Breast epithelium (tissue), 4 donors: ENCODE measurements at regions not wholly inside any gene's neighbourhood (a gene's known extent, or its start where the extent isn't known, plus 50 kb on each side); places are given as distances from the start of the nearest gene placed in this dataset.
"Not testable (repeated sequence)": the region's sequence is repeated elsewhere in the genome, so short reads cannot be mapped to it uniquely, and the experiment has no call there.

Experiments
- DNase-seq, 2 donors: peaks; one replicate each; pipeline ENCODE4 v3.0.0-alpha.2; 2019; ENCODE audit warnings: low spot score in 2 of 2
- H3K27ac ChIP-seq, 2 donors: fragments of 200-600 bp; sonication (generic) in 1 of 2; one replicate each; pipeline ENCODE4 v1.5.1; 2016 to 2019; ENCODE audit warnings: mild to moderate bottlenecking in 1 of 2
- H3K27me3 ChIP-seq, 2 donors: fragments of 200-600 bp; sonication (generic) in 1 of 2; one replicate each; pipeline versions ENCODE4 v1.5.1 to v1.6.0; 2017 to 2019; ENCODE audit warnings: control low read depth in 1 of 2, mild to moderate bottlenecking in 1 of 2
- H3K36me3 ChIP-seq: fragments of 200-600 bp; one replicate; pipeline ENCODE4 v1.5.1; 2019
- H3K4me1 ChIP-seq, 2 donors: fragments of 200-600 bp; sonication (generic); one replicate each; pipeline ENCODE4 v1.5.1; 2016 to 2019; ENCODE audit warnings: control low read depth in 1 of 2
- H3K4me3 ChIP-seq, 3 donors: fragments of 200-600 bp; sonication (generic); 1 replicate in 2 of 3; 2 replicates in 1 of 3; pipeline ENCODE4 v1.5.1; 2016 to 2019; ENCODE audit warnings: mild to moderate bottlenecking in 3 of 3, moderate library complexity in 2 of 3
- H3K9me3 ChIP-seq, 2 donors: fragments of 200-600 bp; sonication (generic) in 1 of 2; one replicate each; pipeline ENCODE4 v1.5.1; 2016 to 2019; ENCODE audit warnings: control low read depth in 1 of 2
- POLR2A ChIP-seq: fragments of 450-650 bp; IDR thresholded peaks from one replicate; pipeline ENCODE4 v1.6.1; 2016; ENCODE audit warnings: antibody characterized with exemption, mild to moderate bottlenecking, moderate library complexity
- POLR2AphosphoS5 ChIP-seq, 3 donors: sonication (generic); formaldehyde crosslinking; IDR thresholded peaks; one replicate each; pipeline ENCODE4 v1.6.1; 2017; ENCODE audit warnings: antibody characterized with exemption in 3 of 3
- intact Hi-C: fragments of 100-400 bp; cut with DNase I; formaldehyde crosslinking; loops from one replicate; pipeline ENCODE4 v1.15.1; 2023; ENCODE audit warnings: low total_unique reads
- TF ChIP-seq, protein P1 (sequence below), 3 donors: fragments of 450-650 bp; IDR thresholded peaks; one replicate each; pipeline ENCODE4 v1.5.1; 2016 to 2017; ENCODE audit warnings: antibody characterized with exemption in 3 of 3, mild to moderate bottlenecking in 3 of 3, moderate library complexity in 3 of 3

DNA sequence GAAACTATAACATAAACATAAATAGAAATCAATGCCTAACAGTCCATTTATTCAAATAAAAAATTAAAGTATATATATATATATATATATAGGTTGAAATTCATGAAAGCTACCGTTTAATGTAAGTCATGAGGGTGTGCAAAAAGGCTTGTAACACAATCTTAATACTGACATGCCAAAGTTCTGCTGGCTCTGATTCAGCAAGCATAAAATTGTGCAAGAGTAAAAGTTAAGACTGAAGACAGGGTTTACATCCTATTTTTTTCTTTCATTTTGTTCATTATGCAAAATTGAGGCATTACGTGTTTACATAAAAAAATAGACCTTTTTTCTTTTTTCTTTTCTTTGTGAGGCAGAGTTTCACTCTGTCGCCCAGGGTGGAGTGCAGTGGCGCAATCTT, 984.2 kb downstream of the FSCB start:
- intact Hi-C loops, result no loop called here
- Histone ChIP-seq H3K4me1 (no peaks in the 10 kb centered on the region), H3K27me3 (no peaks in the 10 kb centered on the region), H3K36me3 (no peaks in the 10 kb centered on the region), H3K27ac (no peak overlapping the region), H3K9me3 (no peaks in the 10 kb centered on the region), H3K4me3 (no peak overlapping the region)
- DNase-seq, result no peak
- TF ChIP-seq, protein P1, sequence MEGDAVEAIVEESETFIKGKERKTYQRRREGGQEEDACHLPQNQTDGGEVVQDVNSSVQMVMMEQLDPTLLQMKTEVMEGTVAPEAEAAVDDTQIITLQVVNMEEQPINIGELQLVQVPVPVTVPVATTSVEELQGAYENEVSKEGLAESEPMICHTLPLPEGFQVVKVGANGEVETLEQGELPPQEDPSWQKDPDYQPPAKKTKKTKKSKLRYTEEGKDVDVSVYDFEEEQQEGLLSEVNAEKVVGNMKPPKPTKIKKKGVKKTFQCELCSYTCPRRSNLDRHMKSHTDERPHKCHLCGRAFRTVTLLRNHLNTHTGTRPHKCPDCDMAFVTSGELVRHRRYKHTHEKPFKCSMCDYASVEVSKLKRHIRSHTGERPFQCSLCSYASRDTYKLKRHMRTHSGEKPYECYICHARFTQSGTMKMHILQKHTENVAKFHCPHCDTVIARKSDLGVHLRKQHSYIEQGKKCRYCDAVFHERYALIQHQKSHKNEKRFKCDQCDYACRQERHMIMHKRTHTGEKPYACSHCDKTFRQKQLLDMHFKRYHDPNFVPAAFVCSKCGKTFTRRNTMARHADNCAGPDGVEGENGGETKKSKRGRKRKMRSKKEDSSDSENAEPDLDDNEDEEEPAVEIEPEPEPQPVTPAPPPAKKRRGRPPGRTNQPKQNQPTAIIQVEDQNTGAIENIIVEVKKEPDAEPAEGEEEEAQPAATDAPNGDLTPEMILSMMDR (IDR thresholded peaks at IDR 0.05), result no peak
- TF ChIP-seq POLR2A (no peak), POLR2AphosphoS5 (IDR thresholded peaks at IDR 0.05) (no peak)

DNA sequence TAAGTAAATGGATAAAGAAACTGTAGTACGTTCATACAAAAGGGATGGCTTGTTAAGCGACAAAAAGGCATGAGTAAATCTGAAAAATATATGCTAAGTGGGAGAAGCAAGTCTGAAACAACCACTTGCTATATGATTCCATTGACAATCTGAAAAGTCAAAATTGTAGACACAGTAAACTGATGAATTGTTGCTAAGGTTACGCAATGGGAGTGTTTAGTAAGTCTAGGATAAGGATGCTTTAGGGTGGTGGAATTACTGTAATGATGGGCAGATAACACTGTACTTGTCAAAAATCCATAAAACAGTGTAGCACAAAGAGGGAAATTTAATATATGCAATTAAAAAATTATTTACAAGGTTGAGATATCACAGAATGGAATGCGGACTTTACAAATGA, 984.9 kb downstream of the FSCB start:
- Histone ChIP-seq H3K4me1 (no peaks in the 10 kb centered on the region), H3K27ac (no peak overlapping the region), H3K36me3 (no peaks in the 10 kb centered on the region), H3K4me3 (no peak overlapping the region), H3K9me3 (no peaks in the 10 kb centered on the region), H3K27me3 (no peaks in the 10 kb centered on the region)
- TF ChIP-seq POLR2A (no peak), POLR2AphosphoS5 (IDR thresholded peaks at IDR 0.05) (no peak)
- TF ChIP-seq, protein P1 (IDR thresholded peaks at IDR 0.05), result no peak
- intact Hi-C loops, result no loop called here
- DNase-seq, result no peak

DNA sequence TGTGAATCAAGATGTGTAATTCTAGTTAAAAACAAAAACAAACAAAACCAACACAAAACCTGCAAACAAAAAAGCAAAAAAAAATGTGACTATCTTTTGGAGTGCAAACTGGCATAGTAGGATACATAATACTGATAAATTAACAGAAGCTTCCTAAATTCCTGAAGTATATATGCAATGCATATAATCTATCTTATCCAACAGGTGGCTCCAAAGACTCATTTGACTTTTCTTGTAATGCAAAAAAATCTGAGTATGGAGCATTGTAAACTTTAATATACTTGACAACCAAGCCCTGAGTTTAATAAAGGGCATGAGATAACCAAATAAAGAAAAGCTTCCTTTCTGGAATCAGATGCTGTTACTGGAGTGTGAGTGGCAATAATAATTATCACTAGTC, 1003.6 kb downstream of the FSCB start:
- Histone ChIP-seq H3K36me3 (no peaks in the 10 kb centered on the region), H3K9me3 (peaks cover 0 to 7% of the 10 kb centered on the region in 2 donors), H3K4me3 (no peak overlapping the region), H3K27ac (no peak overlapping the region), H3K4me1 (no peaks in the 10 kb centered on the region), H3K27me3 (no peaks in the 10 kb centered on the region)
- DNase-seq, result no peak
- intact Hi-C loops, result no loop called here
- TF ChIP-seq, protein P1 (IDR thresholded peaks at IDR 0.05), result no peak
- no peak for TF ChIP-seq POLR2A
- no peak for TF ChIP-seq POLR2AphosphoS5 (IDR thresholded peaks at IDR 0.05)

DNA sequence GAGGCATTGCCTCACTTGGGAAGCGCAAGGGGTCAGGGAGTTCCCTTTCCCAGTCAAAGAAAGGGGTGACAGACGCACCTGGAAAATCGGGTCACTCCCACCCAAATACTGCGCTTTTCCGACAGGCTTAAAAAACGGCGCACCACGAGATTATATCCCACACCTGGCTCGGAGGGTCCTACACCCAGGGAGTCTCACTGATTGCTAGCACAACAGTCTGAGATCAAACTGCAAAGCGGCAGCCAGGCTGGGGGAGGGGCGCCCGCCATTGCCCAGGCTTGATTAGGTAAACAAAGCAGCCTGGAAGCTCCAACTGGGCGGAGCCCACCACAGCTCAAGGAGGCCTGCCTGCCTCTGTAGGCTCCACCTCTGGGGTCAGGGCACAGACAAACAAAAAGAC, 1014.7 kb downstream of the FSCB start:
- intact Hi-C loops, H3K27ac ChIP-seq, H3K4me1 ChIP-seq, DNase-seq, H3K9me3 ChIP-seq, H3K36me3 ChIP-seq, H3K4me3 ChIP-seq, H3K27me3 ChIP-seq: not testable (repeated sequence)

DNA sequence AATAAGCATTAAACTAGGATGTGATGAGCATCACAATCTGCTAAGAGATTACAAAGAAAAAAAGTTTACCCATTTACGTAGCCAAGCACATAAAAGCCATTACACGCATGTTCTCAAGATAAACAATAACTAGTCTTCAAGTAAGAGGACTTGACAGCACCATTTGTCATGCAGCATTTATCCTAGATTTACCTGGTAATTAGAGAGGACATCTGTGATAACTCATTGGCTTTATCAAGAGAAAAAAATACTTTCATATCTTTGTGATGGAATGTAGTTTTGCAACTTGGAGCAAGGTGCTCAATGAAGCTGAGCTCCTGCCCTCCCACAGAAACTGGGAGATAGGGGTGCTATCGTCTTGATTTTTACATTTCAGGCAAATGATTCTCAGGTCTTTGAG, 1023.7 kb downstream of the FSCB start:
- H3K4me1 ChIP-seq, result no peaks in the 10 kb centered on the region
- H3K27ac ChIP-seq, result no peak overlapping the region
- no peaks in the 10 kb centered on the region for H3K9me3 ChIP-seq
- intact Hi-C loops, result no loop called here
- no peak overlapping the region for H3K4me3 ChIP-seq
- no peak for DNase-seq
- H3K36me3 ChIP-seq, result no peaks in the 10 kb centered on the region
- TF ChIP-seq, protein P1 (IDR thresholded peaks at IDR 0.05), result no peak
- TF ChIP-seq POLR2A, result no peak
- no peak for TF ChIP-seq POLR2AphosphoS5 (IDR thresholded peaks at IDR 0.05)
- no peaks in the 10 kb centered on the region for H3K27me3 ChIP-seq

DNA sequence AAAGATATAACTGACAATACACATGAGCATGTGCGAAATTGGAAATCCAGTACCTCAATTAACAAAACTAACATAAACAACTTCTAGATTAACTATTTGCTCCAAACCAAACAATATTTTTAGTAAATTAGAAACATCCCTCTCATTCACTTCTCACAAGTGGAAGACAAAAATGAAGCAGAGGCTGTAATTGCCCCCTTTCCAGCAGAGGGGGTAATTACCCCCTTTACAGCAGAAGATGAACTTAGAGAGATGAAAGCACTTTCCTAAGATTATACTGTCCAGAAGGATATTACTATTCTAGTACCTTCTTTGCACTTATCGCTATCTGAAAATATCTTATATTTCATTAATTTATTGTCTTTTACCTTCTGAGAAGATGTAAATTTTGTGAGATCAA, 1025.2 kb downstream of the FSCB start:
- H3K36me3 ChIP-seq, result no peaks in the 10 kb centered on the region
- intact Hi-C loops, result no loop called here
- no peaks in the 10 kb centered on the region for H3K4me1 ChIP-seq
- H3K9me3 ChIP-seq, result no peaks in the 10 kb centered on the region
- no peaks in the 10 kb centered on the region for H3K27me3 ChIP-seq
- no peak overlapping the region for H3K4me3 ChIP-seq
- TF ChIP-seq, protein P1 (IDR thresholded peaks at IDR 0.05), result no peak
- TF ChIP-seq POLR2AphosphoS5 (IDR thresholded peaks at IDR 0.05) (no peak), POLR2A (no peak)
- no peak overlapping the region for H3K27ac ChIP-seq
- no peak for DNase-seq
